NCI-H146 (cell line): ENCODE measurements at regions not wholly inside any gene's neighbourhood (a gene's known extent, or its start where the extent isn't known, plus 50 kb on each side); places are given as distances from the start of the nearest gene placed in this dataset.

Source experiments
- DNase-seq: peaks from one replicate; lab custom pipeline; 2025; lab: John Stamatoyannopoulos, UW

DNA sequence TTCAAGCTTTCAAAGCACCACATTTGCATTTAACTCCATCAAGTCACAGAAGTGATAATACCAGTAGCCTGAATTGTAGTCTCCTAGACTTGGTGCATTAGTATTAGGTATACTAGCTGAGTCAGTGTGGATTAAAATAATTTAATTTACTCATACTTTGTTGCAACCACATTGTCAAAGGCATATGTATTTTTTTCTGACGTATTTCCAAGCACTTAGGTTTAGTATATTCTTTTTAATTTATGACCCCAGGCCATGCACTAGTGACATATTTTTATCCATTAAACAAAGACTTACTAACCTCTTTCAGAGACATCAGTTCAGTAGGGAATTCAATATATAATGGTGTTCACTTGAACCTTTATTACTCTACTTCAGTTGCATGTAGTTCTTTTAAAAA lies 1894.5 kb downstream of the NCAM2 start:
- DNase-seq: no peak

DNA sequence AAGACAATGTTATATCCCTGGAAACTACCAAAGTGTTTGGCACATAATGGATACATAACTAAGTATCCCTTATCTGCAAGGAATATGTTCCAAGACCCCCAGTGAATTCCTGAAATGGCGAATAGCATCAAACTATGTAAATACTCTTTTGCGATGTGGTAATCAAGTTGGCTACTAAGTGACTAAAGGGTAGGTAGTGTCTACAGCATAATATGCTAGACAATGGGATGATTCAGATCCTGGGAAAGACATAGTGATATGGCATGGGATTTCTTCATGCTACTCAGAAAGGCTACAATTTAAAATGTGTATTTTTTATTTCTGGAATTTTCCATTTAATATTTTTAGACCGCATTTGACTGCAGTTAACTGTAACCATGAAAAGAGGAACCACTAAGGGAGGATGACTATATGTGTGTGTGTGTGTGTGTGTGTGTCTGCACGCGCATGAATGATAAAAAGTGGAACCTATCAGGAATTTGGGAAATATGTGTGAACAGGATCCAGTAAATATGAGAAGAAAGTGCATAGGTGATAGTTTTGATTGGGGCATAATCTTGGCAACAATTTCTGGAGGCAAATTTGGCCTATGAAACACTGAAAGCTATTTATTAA lies 1899.9 kb downstream of the NCAM2 start:
- no peak for DNase-seq

DNA sequence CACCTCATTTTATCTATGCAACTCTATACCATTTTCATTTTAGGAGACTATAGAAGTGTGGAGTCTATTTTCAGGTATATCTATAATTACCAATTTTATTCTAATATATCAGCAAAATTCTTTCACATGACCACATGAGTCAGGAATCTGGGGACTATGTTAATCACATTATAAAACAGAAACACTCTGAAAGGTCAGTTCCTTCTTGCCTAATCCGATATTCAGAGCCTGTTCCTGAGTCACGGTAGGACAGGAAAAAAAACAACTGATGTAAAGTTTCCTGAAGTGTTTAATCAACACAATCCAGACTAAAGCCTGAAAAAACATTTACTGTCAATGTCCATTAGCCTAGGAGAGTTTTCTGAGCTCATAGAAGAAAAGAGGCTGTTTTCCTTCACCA lies 1902.3 kb downstream of the NCAM2 start:
- DNase-seq: no peak

DNA sequence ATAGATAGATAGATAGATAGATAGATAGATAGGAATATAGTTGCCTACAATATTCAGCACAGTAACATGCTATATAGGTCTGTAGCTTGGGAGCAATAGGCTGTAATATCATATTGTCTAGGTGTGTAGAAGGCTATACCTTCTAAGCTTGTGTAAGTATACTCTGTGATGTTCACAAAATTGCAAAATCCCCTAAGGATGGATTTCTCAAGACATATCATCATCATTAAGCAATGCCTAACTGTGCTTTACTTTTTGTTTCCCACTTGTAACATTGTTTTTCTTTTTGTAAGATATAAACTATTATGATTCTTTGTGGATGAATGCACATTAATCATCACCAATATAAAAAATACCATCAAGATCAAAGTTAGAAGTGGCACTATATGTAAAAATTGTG lies 1905.6 kb downstream of the NCAM2 start:
- no peak for DNase-seq

DNA sequence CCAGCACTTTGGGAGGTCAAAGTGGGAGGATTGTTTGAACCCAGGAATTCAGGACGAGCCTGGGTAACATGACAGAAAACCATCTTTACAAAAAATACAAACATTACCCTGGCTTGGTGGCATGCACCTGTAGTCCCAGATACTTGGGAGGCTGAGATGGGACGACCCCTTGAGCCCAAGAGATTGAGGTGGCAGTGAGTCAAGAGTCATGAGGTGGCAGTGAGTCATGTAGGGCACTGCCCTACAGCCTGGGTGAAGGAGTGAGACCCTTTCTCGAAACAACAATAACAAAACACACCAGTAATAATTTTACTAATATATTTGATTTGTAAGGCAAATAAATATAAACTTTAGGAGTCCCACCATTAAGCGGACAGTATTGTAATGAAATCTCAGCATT lies 1906.2 kb downstream of the NCAM2 start:
- DNase-seq: no peak

DNA sequence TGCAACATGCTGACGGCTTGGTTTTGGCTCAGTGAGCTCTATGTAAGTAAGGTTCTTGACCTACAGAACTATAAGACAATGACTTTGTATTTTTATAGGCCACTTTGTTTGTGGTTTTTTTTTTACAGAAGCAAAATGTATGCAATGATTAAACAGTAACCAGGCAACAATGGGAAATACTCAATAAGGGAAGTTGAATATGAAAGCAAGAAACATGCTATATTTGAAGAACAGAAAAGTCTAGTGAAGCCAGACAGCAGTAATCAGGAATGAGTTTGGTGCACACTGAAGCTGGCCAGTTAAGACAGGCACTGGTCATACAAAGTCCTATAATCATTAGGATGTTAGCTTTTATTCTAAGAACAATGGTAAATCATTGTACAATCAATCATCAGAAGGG lies 1926.8 kb downstream of the NCAM2 start:
- DNase-seq: no peak

DNA sequence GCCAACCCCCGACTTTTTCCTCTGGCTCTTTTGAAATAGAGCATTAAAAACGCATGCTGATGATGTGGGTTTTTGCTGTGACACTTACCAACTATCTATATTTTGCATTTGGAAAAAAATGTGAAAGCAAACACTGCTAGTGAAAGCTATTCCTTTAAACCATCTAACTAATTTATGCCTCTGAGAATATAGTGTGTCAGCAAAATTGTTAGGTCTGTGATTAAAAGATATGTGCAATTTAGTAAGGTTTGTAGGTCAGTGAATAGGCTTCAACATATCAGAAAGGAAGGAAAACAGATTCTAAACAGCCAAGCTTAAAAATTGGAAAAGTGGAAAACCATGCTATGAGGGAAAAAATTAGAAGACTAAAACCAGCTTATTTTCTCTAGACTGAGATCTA lies 1929.3 kb downstream of the NCAM2 start:
- no peak for DNase-seq

DNA sequence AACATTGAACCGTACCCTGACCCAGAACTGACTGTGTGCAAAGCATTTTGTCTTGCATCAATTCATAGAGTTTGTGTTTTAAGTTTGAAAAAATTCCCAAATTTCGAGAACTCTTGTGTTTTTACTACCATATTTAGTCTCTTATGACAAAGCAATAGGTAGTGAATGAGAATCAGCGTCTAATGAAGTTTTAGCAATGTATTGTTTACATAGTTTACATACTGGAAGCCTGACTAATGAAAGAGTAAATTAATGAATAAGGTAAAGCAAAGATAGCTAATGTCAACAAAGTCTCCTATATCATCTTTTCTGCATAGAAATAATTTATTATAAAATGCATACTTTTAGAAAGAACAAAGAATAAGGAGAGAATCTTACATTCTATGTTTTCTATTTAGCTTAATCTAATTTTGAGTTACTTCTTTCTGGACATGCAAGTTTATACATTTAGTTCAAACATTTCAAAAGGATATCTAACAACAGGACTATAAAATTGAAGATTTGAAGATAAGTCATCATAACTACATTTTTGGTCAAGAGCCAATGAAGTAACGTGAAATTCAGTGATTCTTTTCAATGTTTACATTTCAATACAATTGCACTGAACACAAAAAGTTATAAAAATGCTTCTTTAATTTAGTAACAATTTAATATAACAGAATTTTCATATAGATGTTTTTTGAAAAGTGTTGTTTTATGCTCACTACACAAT lies 1943.7 kb downstream of the NCAM2 start:
- no peak for DNase-seq

DNA sequence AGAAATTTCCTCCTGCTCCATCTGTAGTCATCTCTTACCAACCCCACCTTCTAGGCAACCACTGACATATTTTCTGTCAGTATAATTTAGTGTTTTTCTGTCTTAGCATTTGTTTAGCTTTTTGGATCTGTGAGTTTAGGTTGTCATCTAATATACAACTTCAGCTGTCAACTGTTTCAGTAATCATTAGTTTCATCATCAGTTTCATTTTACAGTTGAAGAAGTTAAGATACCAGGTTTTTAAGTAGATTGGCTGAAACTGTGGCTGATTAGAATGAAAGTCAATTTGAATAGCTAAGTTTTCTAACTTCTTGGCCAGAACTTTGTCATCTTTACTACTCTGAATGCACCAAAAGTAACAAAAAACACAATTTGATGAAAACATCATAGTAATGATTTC lies 1957.3 kb downstream of the NCAM2 start:
- DNase-seq: no peak

DNA sequence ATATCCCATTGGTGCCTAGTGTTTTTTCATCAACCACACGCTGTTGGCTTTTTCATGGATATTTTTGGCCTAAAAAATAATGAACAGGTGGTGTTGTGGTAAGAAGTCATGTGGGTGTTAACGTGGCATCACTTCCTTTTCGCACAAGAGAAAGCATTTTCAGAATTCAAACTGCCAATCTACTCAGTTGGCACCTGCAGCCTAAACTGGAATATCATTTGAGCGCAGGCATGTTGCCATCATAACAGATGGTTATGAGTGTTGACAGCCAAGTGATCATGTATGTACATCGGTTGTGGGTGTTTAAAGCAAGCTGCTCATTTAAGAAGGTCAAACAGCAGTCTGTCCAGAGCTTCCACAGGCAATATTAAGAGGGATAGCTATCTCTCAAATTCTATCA lies 1963.0 kb downstream of the NCAM2 start:
- no peak for DNase-seq

DNA sequence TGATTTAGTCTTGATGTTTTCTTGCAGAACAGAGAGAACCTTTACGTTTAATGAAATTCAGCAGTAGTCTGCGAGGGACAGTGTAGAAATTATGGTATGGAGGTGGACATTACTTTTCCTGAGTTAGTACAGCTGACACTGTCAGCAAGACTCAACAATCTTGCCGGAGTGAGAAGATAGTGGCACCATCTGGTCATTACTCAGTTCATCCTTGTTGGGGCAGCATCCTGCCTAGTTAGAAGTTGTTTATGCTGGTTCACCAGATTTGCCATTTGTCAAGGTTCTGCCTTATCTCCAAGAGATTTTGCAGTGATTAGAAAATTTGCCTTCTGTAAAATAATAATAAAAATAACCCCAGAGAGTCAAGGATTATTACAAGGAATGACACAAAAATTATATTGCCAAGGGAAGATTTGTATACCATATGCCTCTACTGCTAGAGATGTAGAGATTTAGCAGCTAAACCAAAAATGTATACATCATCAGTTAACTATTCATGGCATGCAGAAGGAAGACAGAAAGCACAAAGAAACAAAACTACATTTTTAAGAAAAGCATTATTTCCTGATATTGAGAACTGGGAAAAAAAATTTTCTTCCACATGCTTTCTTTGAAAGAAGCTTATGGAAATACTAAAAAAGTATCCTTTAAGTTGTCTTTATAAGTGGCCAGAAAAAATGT lies 1967.4 kb downstream of the NCAM2 start:
- no peak for DNase-seq

DNA sequence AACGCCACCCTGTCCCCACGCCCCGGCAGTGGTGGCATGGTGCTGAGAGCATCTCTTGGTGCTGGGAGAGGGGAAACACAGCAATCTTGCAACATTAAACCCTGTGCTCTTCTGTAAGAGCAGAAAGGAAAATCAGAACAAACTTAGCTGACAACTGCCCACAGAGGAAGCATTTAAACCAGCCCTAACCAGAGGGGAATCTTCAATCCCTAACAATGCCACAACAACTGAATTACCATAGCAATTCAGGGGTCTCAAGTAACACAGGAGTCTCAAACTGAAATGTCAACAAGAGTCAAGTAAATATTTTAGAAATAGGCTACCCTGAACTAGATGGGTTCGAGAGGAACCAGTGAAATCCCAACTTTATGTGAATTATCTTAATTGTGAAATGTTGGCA lies 1983.6 kb downstream of the NCAM2 start:
- no peak for DNase-seq

DNA sequence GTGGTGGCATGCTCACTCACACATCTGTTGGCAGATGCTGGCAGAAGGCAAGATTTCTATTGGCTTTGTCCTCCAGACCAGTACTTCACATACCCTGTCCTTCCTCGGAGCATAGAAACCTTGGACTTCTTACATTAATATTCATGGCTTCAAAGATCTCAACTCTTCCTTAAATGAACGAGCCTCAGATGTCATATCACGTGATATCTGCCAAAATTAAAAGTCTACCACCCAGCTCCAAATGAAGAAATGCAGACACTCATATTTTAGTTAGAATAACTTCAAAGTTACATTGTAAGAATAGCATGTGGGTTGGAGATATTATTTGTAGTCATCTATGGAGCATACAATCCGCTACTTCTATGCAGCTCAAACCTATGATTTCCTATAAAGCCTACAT lies 1994.9 kb downstream of the NCAM2 start:
- DNase-seq: no peak

DNA sequence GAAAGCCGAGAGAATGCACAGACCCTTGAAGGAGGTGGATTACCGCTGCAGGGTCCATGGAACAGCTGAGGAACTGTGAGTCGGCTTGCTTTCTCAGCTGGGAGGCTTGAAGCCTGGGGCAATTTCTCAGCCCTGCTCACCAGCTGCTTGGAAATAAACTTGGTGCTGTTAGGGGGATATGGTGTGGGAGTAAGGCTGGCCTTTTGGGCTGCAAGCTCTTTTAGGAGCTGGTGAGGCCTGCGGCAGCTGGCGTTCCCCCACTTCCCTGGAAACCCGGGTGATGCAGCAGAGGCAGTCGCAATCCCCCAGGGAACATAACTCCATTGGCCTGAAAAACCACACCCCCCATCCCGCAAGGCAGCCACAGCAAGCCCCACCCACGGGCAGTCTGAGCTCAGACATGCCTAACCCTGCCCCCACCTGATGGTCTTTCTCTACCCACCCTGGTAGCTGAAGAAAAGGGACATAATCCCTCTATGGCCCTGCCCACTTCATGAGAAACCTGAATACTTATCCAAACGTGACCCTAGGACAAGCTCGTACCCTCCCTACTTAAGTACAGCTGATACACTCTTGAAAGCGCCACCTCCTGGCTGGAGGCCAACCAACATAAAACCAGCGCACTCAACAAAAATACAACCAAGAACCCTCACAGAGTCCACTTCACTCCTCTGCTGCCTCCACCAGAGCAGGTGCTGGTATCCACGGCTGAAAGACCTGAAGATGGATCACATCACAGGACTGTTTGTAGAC lies 1995.8 kb downstream of the NCAM2 start:
- no peak for DNase-seq

DNA sequence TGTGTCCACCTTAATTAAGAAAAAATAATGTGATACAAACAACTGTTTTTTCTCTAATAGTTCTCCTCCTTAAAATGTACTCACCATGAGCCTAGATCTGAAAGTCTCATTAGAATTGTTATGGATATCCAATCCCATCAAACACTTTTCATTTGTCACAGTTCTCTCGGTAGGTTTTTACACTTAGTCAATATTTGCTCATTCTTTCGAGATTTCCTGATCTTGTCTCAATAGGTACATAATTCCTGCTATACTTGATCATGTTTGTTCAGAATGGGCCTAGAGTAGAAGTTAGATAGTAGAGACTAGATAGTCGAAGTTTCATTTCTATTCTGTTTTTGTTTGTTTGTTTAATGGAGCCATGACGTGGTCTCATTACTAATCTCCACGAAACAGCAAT lies 2005.7 kb downstream of the NCAM2 start:
- DNase-seq: no peak

DNA sequence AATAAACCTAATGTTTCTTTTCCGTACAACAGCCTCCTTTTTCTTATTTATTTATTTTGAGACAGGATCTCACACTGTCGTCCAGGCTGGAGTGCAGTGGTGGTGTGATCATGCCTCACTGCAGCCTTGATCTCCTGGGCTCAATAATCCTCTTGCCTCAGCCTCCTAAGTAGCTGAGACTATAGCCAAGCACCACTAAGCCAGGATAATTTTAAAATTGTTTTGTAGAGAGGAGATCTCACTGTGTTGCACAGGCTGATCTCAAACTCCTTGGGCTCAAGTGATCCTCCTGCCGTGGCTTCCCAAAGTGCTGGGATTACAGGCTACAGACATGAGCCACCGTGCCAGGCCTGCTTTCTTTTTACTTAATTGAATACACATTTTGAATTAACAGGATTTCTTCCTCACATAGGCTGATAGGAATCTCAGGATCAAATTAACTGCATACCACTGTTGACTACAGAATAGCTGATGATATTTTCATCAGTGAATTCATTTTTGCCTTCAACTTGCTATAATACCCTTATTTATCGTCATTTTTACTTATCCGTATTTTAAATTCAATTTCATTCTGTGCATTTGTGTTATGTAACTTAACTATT lies 2010.5 kb downstream of the NCAM2 start:
- DNase-seq: no peak

DNA sequence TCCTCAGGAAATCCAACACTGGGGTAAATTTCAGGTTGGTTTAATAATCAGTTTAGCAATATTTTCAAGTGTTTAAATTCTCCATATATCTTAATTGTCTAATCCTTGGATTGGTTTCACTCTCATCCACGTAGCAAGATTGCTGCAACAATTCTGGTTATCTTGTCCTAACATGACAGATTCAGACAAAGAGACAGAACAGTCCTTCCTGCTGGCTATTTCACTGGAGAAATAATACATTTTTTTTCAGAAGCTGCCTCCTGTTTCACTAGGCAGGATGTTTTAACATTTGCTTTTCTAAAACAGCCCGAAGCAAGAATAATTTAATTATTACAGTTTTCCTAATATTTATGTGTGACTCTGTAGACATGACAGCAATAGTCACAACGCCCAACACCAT lies 2011.2 kb downstream of the NCAM2 start:
- no peak for DNase-seq

DNA sequence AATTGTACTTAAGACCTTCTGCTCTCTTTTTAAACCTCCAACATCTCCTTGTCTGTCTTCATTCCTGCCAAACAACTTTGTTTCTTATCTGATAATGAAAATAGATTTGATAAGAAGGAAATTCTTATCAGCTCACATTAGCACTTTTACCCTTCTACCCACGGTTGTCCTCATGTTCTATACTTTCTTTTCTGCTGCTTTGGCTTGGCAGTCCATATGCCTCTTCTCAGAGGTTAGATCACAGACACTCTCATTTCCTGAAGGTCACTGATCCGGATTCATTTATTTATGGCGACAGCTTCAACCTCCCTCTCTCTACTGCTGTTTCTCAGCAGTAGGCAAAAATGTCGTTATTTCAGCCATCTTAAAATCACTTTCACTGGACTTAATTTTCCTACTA lies 2015.8 kb downstream of the NCAM2 start:
- no peak for DNase-seq

DNA sequence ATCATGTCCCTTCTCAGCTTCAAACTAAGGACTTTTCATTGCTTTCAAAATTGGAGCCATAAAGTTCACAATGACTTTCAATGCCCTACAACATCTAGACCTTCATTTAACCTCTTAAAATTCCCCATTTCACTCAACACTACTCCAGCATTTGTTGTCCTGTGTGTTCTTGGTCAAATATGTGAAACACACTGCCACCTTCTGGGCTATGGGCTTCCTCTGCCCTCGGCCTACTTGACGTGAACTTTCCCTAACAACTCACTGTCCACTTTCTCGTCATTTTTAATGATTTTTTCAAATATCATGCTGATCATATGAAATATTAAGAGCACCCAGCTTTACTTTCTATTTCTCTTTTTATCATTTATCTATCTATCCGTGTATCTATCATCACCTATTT lies 2018.4 kb downstream of the NCAM2 start:
- DNase-seq: no peak

DNA sequence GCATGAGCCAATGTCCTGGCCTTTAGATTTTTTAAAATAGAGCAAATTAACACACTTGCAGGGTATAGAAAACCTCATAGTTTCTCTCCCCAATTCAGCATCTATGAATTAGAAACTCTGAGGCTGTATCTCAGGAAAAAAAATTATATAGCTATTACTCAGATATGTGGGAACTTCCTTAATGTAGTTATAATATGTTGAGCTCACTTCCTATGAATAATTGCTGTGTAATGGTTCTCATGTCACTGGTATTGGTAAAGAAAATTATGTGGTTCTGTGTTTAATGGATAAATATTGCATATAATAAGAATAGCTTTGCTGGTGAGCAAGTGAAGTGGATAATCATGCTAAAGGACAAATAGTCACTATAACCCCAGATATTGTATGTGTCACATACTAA lies 2019.8 kb downstream of the NCAM2 start:
- no peak for DNase-seq

DNA sequence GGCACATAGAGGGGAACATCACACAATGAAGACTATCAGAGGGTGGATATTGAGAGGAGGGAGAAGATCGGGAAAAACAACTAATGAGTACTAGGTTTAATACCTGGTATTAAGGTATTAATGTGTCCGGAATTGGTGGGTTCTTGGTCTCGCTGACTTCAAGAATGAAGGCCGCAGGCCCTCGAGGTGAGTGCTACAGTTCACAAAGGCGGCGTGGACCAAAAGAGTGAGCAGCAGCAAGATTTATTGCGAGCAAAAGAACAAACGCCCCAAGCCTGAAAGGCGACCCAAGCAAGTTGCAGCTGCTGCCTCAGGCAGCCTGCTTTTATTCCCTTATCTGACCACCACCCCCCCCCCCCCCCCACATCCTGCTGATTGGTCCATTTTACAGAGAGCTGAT lies 2022.8 kb downstream of the NCAM2 start:
- no peak for DNase-seq

DNA sequence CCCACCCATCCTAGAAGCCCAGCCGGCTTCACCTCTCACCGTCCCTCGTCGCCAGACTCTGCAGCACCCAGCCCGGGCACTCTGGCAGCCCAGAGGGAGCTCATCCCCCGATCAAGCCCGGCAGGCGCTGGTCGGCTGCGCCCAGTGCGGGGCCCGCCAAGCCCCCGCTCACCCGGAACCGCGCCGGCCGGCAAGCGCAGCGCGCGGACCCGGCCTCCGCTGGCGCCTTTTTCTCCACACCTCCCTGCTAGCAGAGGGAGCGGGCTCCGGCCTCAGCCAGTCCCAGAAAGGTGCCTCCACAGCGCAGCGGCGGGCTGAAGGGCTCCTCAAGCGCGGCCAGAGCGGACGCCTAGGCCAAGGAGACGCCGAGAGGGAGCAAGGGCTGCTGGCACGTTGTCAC lies 2023.3 kb downstream of the NCAM2 start:
- DNase-seq: no peak

DNA sequence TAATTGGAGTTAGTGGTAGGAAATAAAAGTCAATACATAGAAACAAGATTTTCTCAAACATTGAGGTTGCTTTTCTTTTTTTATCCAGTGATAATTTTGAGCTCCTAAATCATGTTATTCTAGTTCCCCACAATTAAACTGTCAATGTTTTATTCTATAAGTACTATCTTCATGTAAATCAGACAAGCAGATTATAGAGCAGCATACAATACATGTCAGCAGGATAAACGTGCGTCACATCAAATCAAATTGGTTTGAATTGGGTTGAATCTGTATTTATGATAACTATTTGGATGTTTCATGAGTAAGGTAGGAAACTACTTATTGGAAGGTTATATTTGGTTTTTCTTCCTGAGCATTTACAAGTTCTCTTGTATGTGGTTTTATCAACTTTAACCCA lies 2028.7 kb downstream of the NCAM2 start:
- no peak for DNase-seq
